SK-N-SH (cell line): ENCODE measurements at regions not wholly inside any gene's neighbourhood (a gene's known extent, or its start where the extent isn't known, plus 50 kb on each side); places are given as distances from the start of the nearest gene placed in this dataset.

Experiments used
- CTCF ChIP-seq: fragments of 200-600 bp; sonication (generic); IDR thresholded peaks from 2 replicates; pipeline ENCODE4 v1.6.1; 2017; ENCODE audit warnings: antibody characterized with exemption, mild to moderate bottlenecking, moderate library complexity
- EP300 ChIP-seq, 2 experiments: IDR thresholded peaks; 2 replicates each; pipeline versions ENCODE4 v1.4.0 to v1.6.1; 2012; ENCODE audit warnings: borderline replicate concordance in 1 of 2, low read depth in 1 of 2, low read length in 1 of 2
- GATA2 ChIP-seq: sonication (generic); formaldehyde crosslinking; IDR thresholded peaks from 2 replicates; pipeline ENCODE4 v1.5.0; 2020; ENCODE audit warnings: mild to moderate bottlenecking, missing genetic modification reagents
- MAX ChIP-seq: IDR thresholded peaks from 2 replicates; pipeline ENCODE4 v1.4.0; 2012; ENCODE audit warnings: low read depth
- MXI1 ChIP-seq: IDR thresholded peaks from 2 replicates; pipeline ENCODE4 v1.6.1; 2012; ENCODE audit warnings: mild to moderate bottlenecking, low read depth, low read length, improper control_type of control experiment
- NFIC ChIP-seq: IDR thresholded peaks from 2 replicates; pipeline ENCODE4 v1.4.0; 2012; ENCODE audit warnings: borderline replicate concordance
- PBX3 ChIP-seq: IDR thresholded peaks from 2 replicates; pipeline ENCODE4; 2012
- POLR2AphosphoS5 ChIP-seq: IDR thresholded peaks from 2 replicates; pipeline ENCODE4 v1.6.1; 2012; ENCODE audit warnings: low read depth, low read length
- RFX5 ChIP-seq: IDR thresholded peaks from 2 replicates; pipeline ENCODE4 v1.6.1; 2012; ENCODE audit warnings: mild to moderate bottlenecking, improper control_type of control experiment, low read length
- TAF1 ChIP-seq: IDR thresholded peaks from 2 replicates; pipeline ENCODE4 v1.6.1; 2012; ENCODE audit warnings: low read depth, mild to moderate bottlenecking, low read length, moderate library complexity, borderline replicate concordance
- USF1 ChIP-seq: IDR thresholded peaks from 2 replicates; pipeline ENCODE4 v1.4.0; 2012; ENCODE audit warnings: low read depth, borderline replicate concordance
- YY1 ChIP-seq: IDR thresholded peaks from 2 replicates; pipeline ENCODE4 v1.4.0; 2012; ENCODE audit warnings: low read depth, mild to moderate bottlenecking

GRCh38 chr1:166283600-166283999 is 116.8 kb upstream of the FAM78B start:
- TF ChIP-seq POLR2AphosphoS5 (no peak), CTCF (no peak), EP300 (IDR thresholded peaks at IDR 0.05; ENCODE audit: borderline replicate concordance in 1 of 2, low read depth in 1 of 2, low read length in 1 of 2) (no peak), RFX5 (no peak), USF1 (no peak), GATA2 (CRISPR knock-in tag) (no peak), YY1 (no peak), PBX3 (no peak), MXI1 (no peak), NFIC (no peak), MAX (no peak), TAF1 (no peak)
